MM.1S (cell line): ENCODE measurements at regions not wholly inside any gene's neighbourhood (a gene's known extent, or its start where the extent isn't known, plus 50 kb on each side); places are given as distances from the start of the nearest gene placed in this dataset.
A peak's percentile ranks its signal among the peaks of the same experiment; 100 is the strongest.
"Not testable (repeated sequence)": the region's sequence is repeated elsewhere in the genome, so short reads cannot be mapped to it uniquely, and the experiment has no call there.

ENCODE experiments used
- DNase-seq: peaks from one replicate; pipeline ENCODE4 v3.0.0-alpha.2; 2015
- H2AFZ ChIP-seq: fragments of 300-600 bp; sonication (generic); 2 replicates; pipeline ENCODE4 v1.6.0; 2016; ENCODE audit warnings: antibody characterized with exemption, low read length
- H3F3A ChIP-seq: fragments of 300-600 bp; sonication (generic); 2 replicates; pipeline ENCODE4 v1.6.1; 2016; ENCODE audit warnings: mild to moderate bottlenecking, antibody characterized with exemption, low read length, moderate library complexity, mixed read lengths; ENCODE audit not compliant: insufficient read depth
- H3K27ac ChIP-seq: fragments of 300-600 bp; sonication (generic); 2 replicates; pipeline ENCODE4 v1.5.1; 2016; ENCODE audit warnings: mild to moderate bottlenecking, low read length
- H3K27me3 ChIP-seq: fragments of 300-600 bp; sonication (generic); replicated peaks from 2 replicates; pipeline ENCODE4 v1.6.0; 2016; ENCODE audit warnings: low read length; ENCODE audit not compliant: insufficient read depth
- H3K36me3 ChIP-seq: fragments of 300-600 bp; sonication (generic); replicated peaks from 2 replicates; pipeline ENCODE4 v1.6.1; 2016; ENCODE audit warnings: mild to moderate bottlenecking, low read length, mixed read lengths; ENCODE audit not compliant: insufficient read depth
- H3K4me1 ChIP-seq: fragments of 300-600 bp; sonication (generic); 2 replicates; pipeline ENCODE4 v1.6.1; 2016; ENCODE audit warnings: low read length, mixed read lengths
- H3K4me2 ChIP-seq: fragments of 300-600 bp; sonication (generic); 2 replicates; pipeline ENCODE4 v1.6.0; 2016; ENCODE audit warnings: low read depth, low read length
- H3K4me3 ChIP-seq: fragments of 300-600 bp; sonication (generic); 2 replicates; pipeline ENCODE4 v1.5.1; 2016; ENCODE audit warnings: low read length, mixed read lengths
- H3K79me2 ChIP-seq: fragments of 300-600 bp; sonication (generic); 2 replicates; pipeline ENCODE4 v1.6.1; 2016; ENCODE audit warnings: mixed run types, low read length, mixed read lengths
- H3K9ac ChIP-seq: fragments of 300-600 bp; sonication (generic); 2 replicates; pipeline ENCODE4 v1.6.1; 2016; ENCODE audit warnings: low read length, mixed read lengths
- H3K9me2 ChIP-seq: fragments of 300-600 bp; sonication (generic); replicated peaks from 2 replicates; pipeline ENCODE4 v1.6.1; 2016; ENCODE audit warnings: mild to moderate bottlenecking, low read length, mixed read lengths; ENCODE audit not compliant: insufficient read depth
- H3K9me3 ChIP-seq: fragments of 300-600 bp; sonication (generic); replicated peaks from 2 replicates; pipeline ENCODE4 v1.6.1; 2016; ENCODE audit warnings: mild to moderate bottlenecking, low read length, mixed read lengths; ENCODE audit not compliant: insufficient read depth
- H4K20me1 ChIP-seq: fragments of 300-600 bp; sonication (generic); 2 replicates; pipeline ENCODE4 v1.6.1; 2016; ENCODE audit warnings: mild to moderate bottlenecking, low read length, moderate library complexity, mixed read lengths; ENCODE audit not compliant: insufficient read depth
- EZH2 ChIP-seq: fragments of 300-600 bp; sonication (generic); optimal IDR thresholded peaks from 2 replicates; pipeline ENCODE3; 2017; ENCODE audit warnings: low read depth, mild to moderate bottlenecking, antibody characterized with exemption, low read length, mixed read lengths
- EZH2phosphoT487 ChIP-seq: fragments of 300-600 bp; sonication (generic); IDR thresholded peaks from 2 replicates; pipeline ENCODE4 v1.6.1; 2018; ENCODE audit warnings: antibody characterized with exemption, low read length
- TF ChIP-seq, protein P1 (sequence below): fragments of 300-600 bp; sonication (generic); IDR thresholded peaks from 2 replicates; pipeline ENCODE4 v1.5.1; 2016; ENCODE audit warnings: antibody characterized with exemption, low read length, mixed read lengths

DNA sequence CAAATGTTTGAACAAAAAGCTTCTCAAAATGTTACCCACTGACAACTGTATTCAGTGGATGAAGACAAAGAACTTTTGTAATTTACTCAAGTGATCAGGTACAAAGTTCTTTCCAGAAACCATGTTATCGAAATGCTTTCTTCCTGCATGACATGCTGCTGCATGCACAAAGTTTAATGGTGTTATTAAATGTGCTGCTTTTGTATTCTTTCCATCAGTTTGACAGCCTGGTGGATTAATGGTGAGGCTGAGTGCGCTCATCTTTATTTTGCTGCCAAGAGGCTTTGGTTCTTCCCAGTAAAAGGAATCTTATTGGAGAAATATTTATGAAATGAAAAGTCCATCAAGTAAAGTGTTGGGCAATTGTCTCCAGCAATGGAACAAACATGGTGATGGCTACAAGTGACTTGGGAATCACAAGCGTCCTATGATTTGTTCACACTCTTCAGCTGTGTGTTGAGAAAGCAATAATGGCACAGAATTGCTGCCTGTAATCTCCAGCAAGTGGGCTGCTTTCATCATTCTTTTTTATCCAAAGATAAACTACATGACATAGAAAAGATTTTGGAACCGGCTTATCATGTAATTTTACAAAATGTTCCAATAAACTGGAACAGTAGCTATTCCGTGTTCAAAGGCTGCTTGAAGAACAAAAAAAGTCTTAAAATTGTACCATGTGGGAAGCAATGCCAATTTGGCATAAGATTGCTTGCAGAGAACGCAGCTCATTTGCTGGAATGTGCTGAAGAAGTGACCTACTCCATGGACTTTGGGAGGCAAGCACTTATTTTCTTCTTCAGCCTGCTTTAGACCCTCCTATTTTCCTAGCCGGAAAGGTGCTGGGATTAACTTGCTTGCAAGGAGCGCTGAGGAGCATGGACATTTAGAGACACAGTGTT, 153.1 kb downstream of the HSD17B3 start:
- peak overlapping the region; percentile 16 for H2AFZ ChIP-seq
- H3K27me3 ChIP-seq, result no peaks in the 10 kb centered on the region
- peaks cover 26% of the 10 kb centered on the region for H3F3A ChIP-seq
- no peak for DNase-seq
- H3K9me2 ChIP-seq, result no peaks in the 10 kb centered on the region
- no peak overlapping the region; the same call in 1 of the 2 replicates for H3K27ac ChIP-seq
- no peak overlapping the region for H3K9ac ChIP-seq
- TF ChIP-seq, protein P1, sequence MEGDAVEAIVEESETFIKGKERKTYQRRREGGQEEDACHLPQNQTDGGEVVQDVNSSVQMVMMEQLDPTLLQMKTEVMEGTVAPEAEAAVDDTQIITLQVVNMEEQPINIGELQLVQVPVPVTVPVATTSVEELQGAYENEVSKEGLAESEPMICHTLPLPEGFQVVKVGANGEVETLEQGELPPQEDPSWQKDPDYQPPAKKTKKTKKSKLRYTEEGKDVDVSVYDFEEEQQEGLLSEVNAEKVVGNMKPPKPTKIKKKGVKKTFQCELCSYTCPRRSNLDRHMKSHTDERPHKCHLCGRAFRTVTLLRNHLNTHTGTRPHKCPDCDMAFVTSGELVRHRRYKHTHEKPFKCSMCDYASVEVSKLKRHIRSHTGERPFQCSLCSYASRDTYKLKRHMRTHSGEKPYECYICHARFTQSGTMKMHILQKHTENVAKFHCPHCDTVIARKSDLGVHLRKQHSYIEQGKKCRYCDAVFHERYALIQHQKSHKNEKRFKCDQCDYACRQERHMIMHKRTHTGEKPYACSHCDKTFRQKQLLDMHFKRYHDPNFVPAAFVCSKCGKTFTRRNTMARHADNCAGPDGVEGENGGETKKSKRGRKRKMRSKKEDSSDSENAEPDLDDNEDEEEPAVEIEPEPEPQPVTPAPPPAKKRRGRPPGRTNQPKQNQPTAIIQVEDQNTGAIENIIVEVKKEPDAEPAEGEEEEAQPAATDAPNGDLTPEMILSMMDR, result no peak
- no peak for TF ChIP-seq EZH2phosphoT487
- H3K9me3 ChIP-seq, result no peaks in the 10 kb centered on the region
- H3K4me3 ChIP-seq, result peak overlapping the region; percentile 53
- H3K36me3 ChIP-seq, result no peaks in the 10 kb centered on the region
- no peaks in the 10 kb centered on the region for H3K79me2 ChIP-seq
- peaks cover 27% of the 10 kb centered on the region for H3K4me1 ChIP-seq
- peak overlapping the region; percentile 88 for H3K4me2 ChIP-seq
- no peaks in the 10 kb centered on the region for H4K20me1 ChIP-seq

DNA sequence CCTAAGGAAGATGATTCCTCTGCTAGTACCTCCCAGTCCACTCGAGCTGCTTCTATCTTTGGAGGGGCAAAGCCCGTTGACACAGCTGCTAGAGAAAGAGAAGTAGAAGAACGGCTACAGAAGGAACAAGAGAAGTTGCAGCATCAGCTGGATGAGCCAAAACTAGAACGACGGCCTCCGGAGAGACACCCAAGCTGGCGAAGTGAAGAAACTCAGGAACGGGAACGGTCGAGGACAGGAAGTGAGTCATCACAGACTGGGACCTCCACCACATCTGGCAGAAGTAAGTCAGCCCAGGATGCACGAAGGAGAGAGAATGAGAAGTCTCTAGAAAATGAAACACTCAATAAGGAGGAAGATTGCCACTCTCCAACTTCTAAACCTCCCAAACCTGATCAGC, 154.9 kb downstream of the HSD17B3 start:
- not testable (repeated sequence) for H3K4me2 ChIP-seq, H3K9me3 ChIP-seq, H3K79me2 ChIP-seq, DNase-seq, H3K9me2 ChIP-seq, H3K4me3 ChIP-seq, H3K27ac ChIP-seq, H3K36me3 ChIP-seq, H3K9ac ChIP-seq, H3K27me3 ChIP-seq, H4K20me1 ChIP-seq, H2AFZ ChIP-seq
- H3F3A ChIP-seq, result peaks cover 26% of the 10 kb centered on the region
- H3K4me1 ChIP-seq, result peaks cover 30% of the 10 kb centered on the region

DNA sequence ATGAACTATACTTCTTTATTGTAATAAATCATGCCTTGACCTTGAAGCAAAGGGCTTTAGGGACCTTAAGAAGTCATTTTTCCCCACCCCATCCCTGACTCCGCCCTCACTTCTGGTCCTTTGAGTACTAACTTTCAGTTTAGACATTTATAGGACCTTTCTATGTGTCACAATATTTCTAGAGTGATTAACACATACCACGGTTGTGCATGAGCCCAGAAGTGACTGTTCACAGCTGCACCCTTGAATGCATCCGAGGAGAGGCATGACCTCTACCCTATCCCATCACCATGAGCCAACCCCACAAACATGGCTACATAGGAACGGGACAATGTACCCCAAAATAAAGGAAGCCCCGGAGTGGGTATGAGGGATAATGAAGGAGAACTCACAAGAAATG, 160.3 kb downstream of the HSD17B3 start:
- peak overlapping the region; percentile 54 for H3K4me2 ChIP-seq
- TF ChIP-seq, protein P1, result no peak
- TF ChIP-seq EZH2 (no peak), EZH2phosphoT487 (no peak)
- peak; percentile 40 for DNase-seq
- no peaks in the 10 kb centered on the region for H3K9me2 ChIP-seq
- no peak overlapping the region for H3K4me3 ChIP-seq
- H3K9ac ChIP-seq, result no peak overlapping the region
- peak overlapping the region; percentile 64 for H2AFZ ChIP-seq
- H3K36me3 ChIP-seq, result no peaks in the 10 kb centered on the region
- H4K20me1 ChIP-seq, result no peaks in the 10 kb centered on the region
- peaks cover 28% of the 10 kb centered on the region for H3K4me1 ChIP-seq
- H3F3A ChIP-seq, result peaks cover 13% of the 10 kb centered on the region
- H3K9me3 ChIP-seq, result no peaks in the 10 kb centered on the region
- peak overlapping the region; percentile 19; the same call in 1 of the 2 replicates for H3K27ac ChIP-seq
- no peaks in the 10 kb centered on the region for H3K79me2 ChIP-seq
- H3K27me3 ChIP-seq, result no peaks in the 10 kb centered on the region

DNA sequence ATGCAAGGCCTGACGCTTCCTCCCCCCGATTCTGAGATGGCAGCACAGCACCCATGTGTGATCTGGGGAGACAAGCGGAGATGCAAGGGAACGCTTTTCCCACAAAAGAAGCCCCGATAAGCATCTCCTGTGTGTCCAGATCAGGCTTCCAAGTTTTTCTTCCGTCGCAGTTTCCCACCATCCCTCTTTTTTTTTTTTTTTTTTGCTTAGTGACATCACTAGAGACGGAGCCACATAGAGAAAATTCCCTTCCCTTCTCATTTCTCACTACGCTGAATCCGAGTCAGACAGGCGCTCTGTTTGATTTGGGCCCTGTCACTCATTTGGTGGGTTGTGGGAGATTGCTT, 160.9 kb downstream of the HSD17B3 start:
- H3K4me2 ChIP-seq, result peak overlapping the region; percentile 54; the same call in 1 of the 2 replicates
- no peak for DNase-seq
- no peak overlapping the region for H3K27ac ChIP-seq

More for the DNA sequence above, 160.9 kb downstream of the HSD17B3 start:
- Histone ChIP-seq H3K9me2 (no peaks in the 10 kb centered on the region), H3F3A (peaks cover 14% of the 10 kb centered on the region), H3K9ac (no peak overlapping the region), H3K9me3 (no peaks in the 10 kb centered on the region), H3K27me3 (no peaks in the 10 kb centered on the region), H3K4me1 (peaks cover 30% of the 10 kb centered on the region), H4K20me1 (no peaks in the 10 kb centered on the region), H3K4me3 (no peak overlapping the region), H3K79me2 (no peaks in the 10 kb centered on the region), H3K36me3 (no peaks in the 10 kb centered on the region), H2AFZ (no peak overlapping the region)
- TF ChIP-seq EZH2phosphoT487 (no peak), EZH2 (no peak)
- TF ChIP-seq, protein P1, result no peak
